Testis (tissue), 2 donors: ENCODE measurements at regions not wholly inside any gene's neighbourhood (a gene's known extent, or its start where the extent isn't known, plus 50 kb on each side); places are given as distances from the start of the nearest gene placed in this dataset.

Source experiments
- CTCF ChIP-seq, 3 experiments: fragments of 450-650 bp in 2 of 3; fragments of 200-600 bp in 1 of 3; sonication (generic) in 1 of 3; IDR thresholded peaks; one replicate each; pipeline ENCODE4 v1.5.1; 2016 to 2019; ENCODE audit warnings: antibody characterized with exemption in 3 of 3, mild to moderate bottlenecking in 2 of 3, moderate library complexity in 1 of 3
- POLR2A ChIP-seq: fragments of 450-650 bp; IDR thresholded peaks from one replicate; pipeline ENCODE4 v1.6.1; 2017; ENCODE audit warnings: antibody characterized with exemption, mild to moderate bottlenecking, moderate library complexity

GRCh38 chr5:67873935-67874334, 341.6 kb upstream of the PIK3R1 start:
- TF ChIP-seq CTCF (IDR thresholded peaks at IDR 0.05) (no peak), POLR2A (no peak)
